GM18907 (cell line): ENCODE measurements at regions not wholly inside any gene's neighbourhood (a gene's known extent, or its start where the extent isn't known, plus 50 kb on each side); places are given as distances from the start of the nearest gene placed in this dataset.
"Not testable (repeated sequence)": the region's sequence is repeated elsewhere in the genome, so short reads cannot be mapped to it uniquely, and the experiment has no call there.

Experiments used
- ATAC-seq: cut with Tn5 transposase; IDR thresholded peaks from one replicate; pipeline ENCODE4 v1.9.1; 2021; ENCODE audit warnings: mild to moderate bottlenecking, moderate library complexity; ENCODE audit not compliant: unreplicated experiment

DNA sequence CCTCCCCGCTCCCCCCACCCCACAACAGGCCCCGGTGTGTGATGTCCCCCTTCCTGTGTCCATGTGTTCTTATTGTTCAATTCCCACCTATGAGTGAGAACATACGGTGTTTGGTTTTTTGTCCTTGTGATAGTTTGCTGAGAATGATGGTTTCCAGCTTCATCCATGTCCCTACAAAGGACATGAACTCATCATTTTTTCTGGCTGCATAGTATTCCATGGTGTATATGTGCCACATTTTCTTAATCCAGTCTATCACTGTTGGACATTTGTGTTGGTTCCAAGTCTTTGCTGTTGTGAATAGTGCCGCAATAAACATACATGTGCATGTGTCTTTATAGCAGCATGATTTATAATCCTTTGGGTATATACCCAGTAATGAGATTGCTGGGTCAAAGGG is 104.3 kb downstream of the MTPN start:
- not testable (repeated sequence) for ATAC-seq

DNA sequence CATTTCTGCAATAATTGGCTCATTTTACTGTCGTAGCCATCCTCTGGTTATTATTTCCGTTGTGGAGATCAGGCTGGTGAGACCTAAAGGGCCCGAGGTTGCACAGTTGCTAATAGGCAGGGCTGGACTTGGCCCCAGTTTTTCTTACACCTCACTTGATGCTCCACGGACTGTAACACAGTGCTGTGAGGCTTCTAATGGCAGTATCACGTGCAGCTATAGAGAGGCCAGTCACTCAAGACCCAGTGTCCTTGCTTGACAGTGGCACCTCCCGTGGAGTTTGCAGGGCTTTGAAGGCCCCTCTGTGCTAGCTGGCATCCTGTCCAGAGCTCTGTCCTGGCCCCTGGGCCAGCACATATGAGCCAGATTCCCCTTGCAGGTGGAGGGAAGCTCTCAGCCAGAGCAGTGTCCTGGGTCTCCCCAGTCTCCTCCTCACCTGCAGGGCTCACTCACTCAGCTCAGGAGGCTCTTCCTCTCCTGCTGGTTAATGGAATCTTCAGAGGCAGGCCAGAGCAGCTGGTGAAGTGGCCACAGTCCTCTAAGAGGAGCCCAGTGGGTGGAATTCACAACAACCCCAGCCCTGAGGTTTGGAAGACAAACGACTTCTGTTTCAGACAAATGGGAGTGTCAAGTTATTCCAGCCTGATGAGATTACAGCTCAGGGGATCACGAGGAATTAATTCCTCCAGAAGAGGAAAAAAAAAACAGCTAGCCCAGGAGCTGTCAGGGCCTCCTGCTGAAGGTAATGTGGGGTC is 114.2 kb upstream of the FAM180A start:
- ATAC-seq, result no peak

DNA sequence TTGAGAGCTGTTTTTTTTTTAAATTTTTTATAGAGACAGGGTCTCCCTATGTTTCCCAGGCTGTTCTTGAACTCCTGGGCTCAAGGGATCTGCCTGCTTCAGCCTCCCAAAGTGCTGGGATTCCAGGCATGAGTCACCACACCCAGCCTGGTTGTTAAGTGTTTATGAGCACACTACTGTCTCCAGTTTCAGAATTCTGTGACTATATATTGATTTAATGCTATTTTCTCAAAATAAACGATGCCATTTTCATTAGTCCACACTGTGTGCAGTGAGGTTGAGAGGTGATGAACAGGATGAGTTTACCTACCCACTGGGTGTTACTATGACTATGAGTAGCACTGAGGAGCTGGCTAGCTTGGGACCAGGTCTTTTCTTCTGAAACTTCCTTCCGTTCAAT is 110.9 kb upstream of the FAM180A start:
- no peak for ATAC-seq

DNA sequence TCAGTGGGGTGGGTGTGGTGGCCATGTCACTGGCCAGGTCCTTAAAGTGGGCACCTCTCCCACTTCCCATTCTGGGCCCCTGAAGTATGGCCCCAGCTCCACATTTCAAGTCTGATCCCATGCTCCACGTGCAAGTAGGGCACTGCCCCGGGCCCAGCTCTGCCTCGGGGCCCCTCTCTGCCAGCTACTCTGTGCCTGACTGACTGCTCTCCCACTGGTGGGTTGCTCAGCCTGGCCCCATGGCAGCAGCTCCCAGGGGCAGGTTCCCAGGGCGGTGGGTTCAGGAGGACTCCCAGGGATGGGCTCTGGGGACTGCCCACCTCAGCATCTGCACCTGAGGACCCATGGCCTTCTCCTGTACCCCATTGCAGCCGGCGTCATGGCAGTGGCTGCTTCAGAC is 110.2 kb upstream of the FAM180A start:
- no peak for ATAC-seq

DNA sequence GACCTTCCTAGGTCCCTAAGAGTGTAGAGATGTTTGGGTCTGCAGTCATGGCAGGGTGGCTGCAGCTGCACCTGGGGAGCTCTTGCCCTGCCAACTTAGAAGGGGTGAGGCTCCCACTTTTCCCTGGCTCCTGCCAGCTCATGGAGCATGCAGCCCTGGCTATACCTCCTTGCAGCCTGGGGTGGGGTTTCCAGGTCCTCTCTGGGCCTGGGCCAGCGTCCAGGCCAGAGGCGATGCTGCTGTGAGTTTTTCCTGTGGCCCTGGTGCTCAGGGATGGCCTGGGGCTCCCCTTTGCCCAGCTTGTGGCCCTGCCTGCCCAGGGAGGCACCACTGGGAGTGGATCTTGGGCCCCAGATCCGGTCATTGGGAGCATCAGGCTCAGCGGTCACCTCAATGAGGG is 109.8 kb upstream of the FAM180A start:
- ATAC-seq, result no peak

DNA sequence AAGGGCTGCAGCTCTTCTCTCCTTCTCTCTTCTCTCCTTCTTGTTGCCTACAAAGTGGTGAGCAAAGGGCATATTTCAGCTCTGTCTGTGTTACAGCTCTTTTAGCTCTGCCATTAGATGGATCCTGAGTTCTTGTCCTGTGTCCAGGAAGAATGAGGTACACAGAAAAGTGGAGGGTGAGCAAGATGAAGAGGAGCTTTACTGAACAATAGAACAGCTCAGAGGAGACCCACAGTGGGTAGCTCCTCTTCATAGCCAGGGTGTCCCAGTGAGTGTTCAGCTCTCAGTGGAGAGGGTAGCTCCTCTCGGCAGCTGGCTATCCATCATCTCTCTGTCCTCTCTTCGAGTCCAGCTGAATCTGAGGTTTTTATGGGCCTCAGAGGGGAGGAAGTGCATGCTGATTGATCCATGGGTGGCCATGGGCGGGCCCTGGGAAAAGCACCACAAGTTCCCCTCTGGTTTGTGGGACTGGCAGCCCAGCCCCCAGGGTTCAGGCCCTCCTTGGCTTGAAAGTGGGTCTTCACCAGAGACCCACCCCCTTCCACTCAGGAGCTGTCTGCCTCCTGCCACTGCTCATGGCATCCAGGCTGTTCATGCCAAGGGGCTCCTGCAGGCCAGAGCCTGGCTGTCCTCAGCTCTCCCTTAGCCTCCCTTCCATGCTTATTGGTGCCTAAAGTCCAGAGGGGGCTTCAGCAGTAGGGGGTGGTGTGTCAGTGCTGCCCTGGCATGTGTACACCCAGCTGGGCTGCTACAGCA is 109.1 kb upstream of the FAM180A start:
- ATAC-seq, result no peak

DNA sequence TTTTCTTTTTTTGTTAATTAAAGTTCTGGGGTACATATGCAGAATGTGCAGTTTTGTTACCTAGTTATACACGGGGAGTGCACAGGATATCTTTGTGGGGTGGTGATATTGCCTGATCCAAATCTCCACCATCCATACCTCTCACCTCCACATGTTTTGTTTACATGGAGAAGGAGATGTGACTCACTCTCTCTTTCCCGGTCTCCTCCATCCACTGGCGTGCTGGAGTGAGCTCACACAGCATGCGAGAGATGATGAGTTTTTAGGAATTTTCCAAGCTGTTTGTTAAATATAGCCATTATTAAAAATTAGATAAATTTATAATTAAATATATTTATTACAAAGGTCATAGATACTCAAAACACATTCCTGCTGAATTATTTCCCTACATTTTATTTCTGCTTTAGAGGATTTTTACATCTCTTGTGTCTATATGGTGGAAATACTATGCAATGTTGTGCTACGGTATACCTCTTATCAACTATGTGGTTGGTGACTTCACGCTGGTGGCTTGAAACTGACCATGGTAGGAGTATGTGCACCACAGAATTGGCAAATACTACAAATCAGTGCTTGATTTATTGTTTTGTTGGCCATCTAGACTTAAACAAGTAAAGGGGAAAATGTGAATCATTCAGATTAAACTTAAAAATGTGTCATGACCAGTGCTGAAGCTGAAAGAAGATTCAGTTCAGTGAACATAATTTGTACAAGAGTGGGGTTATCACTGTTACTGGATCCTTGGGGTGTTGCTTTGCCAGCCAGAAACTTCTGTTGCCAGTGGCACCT is 107.9 kb upstream of the FAM180A start:
- no peak for ATAC-seq

DNA sequence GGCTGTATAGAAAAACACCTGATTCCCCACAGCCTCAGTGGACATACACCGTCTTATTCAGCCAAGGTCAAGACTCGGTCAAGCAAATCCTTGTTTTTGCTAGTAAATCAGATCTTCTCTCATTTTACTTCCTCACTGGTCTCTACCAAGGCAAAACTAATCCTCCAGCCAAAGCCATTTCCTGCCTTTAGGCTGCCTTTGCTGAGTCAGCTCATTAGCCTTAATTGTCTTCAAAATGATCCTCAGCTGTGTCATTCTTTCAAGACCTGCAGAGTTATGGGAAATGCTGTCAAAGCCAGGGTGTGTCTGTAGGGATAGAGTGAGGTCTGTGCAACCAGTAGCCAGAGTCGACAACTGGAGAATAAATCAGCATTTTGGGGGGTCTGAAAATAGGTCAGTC is 107.2 kb upstream of the FAM180A start:
- ATAC-seq, result no peak

DNA sequence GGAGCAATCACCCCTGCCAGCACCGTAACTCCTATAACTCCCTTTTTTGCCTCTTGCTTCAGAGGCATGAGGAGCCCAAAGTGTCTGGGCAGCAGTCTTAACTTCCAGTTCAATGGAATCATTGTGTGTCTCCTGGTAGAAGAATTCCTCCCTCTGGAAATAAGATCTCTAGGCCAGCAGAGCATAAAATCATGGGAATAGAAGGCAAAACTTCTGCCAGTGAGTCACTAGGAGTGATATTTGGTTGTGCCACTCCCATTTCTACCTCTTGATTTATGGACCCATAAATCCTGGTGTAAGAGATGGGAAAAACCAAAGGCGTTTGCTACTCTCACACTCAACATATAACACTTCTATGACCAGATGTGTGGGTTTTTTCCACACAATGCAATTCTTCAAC is 104.9 kb upstream of the FAM180A start:
- no peak for ATAC-seq

DNA sequence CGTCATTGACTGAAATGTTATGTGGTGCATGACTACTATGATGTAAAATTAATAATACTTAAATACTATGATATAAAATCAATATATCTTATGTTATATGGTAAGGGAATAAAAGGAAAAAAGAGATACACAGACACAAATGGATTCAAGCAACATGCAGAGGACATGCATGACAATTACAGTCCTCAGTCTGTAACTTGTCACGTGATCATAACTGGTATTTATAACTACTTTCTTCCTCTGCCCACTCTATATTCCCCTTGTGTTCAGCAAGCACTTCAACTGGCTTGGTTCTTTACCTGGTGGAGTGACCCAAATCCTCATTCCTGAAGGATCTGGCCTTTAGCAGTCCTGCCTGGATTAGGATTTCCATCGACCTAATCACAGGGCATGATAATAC is 104.4 kb upstream of the FAM180A start:
- ATAC-seq, result no peak

DNA sequence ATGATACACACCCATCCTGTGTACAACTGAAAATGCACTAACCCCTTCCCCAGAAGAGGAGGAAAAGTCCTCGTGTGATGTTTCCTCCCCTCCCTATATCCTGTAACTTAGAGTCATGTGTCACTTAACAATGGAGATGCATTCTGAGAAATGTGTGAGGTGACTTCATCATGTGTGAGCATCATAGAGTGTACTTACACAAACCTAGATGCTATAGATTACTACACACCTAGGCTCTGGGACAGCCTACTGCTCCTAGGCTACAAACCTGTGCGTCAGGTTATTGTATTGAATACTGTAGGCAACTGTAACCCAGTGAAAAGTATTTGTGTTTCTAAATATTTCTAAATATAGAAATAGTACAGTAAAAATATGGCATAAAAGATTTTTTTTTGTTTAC is 98.6 kb upstream of the FAM180A start:
- ATAC-seq, result no peak

DNA sequence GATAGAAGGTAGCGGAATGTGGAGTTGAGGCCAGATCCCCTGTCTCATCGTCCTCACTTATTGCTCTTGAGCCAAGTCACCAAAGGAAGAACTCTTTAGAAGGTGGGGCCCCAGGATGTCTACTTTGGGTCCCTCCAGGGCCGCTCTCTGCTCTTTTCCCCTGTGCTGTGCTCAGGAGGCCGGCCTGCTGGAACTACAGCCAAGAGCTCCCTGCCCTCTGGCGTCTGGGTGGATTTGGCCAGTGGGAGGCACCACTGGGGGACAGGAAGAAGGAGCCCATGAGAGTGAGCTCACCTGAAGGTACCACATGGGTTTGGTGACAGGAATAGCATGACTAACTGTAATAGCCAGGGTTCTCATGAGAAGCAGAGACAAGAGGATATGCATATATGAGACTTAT is 97.7 kb upstream of the FAM180A start:
- ATAC-seq, result no peak

DNA sequence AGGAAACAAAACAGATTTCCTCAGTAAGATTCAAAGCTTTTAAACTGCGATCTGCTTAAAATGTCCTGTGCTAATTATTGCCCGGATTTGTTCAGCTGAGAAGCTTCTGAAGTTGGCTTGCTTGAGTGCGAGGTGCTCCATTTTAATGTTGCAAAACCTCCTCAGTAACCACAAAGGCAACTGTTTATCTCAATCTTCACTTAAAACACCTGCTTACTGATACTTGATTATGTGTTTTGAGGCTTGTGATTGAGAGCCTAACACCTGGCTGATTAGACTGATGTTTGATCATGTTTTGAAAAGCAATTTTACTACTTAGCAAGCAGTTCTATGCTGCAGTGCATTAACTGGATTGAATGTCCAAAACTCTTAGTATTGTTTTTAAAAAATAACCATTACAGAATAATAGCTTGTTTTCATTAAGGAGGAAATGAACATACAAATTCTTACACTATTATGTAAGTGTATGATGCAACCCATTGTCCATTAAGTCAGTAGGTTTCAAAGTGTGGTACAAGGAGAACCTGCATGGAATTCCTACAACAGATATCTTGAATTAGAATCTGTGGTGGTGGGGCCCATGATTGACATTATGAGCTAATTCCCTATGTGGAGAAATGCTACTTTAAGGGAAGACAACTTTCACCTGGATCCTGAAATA is 96.9 kb upstream of the FAM180A start:
- ATAC-seq, result no peak

DNA sequence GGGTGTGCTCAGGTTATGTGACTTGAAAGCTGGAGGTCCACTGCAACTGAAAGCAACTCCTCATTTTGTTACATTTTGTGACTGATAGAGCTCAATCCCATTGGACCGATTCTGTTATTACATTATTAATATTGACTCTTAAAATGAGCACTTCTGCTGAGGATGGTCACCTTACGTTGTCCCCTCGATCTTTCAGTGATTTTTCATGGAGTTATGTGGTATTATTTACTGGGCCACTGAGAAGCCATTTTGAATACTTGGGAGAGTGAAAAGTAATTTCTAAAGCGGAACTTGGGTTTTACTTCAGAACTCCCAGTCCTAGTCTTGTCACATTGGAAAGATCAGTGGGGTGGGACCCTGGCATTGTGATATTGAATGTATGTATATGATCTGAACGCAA is 96.3 kb upstream of the FAM180A start:
- ATAC-seq, result no peak

DNA sequence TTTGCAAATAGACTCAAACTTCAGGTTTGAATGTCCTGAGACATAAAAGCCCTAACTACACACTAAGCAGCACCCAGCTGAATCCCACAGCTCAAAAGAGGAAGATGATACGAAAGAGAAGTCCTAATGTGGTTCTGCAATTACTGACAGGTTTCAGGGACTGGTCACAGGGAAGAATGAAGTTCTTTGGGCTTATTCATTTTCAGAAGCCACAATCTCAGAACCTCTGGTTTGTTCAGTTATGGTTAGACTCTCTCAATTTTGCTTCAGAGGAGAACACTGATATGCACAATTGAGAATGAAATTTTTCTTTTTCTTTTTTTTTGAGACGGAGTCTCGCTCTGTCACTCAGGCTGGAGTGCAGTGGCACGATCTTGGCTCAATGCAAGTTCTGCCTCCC is 94.6 kb upstream of the FAM180A start:
- peak; percentile 99 for ATAC-seq

DNA sequence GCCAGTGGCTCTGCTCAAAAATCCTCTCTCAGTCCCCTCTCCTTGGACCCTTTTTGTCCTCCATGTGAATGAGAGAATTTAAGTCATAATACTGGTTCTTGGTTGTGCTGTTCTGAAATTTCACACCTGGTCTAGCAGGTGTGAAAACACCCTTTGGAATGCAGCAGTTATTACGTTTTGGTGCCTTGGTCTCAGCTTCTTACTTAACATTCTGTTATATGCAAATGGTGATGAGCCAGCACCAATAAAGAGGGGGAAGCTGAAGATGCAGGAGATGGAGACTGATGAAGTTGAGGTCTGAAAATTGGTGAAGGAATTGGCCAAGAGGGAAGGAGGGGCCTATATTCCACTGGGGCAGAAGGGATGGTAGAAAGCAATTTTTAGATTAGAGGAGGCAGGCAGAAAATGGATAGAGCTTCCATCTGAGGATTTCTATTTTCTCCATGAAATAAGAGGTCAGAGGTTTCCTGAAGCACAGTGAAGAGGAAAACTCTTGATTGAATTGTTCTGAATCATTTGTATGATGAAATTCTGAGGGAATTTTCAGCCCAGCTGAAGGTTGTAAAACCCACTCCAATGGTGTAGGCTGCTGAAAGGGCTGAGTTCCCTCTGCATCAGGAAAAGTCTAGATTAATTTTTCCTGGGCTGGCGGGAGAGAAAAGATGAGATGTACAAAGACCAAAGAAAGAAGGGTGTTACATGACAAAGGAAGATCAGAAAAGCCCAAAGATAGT is 94.0 kb upstream of the FAM180A start:
- no peak for ATAC-seq

DNA sequence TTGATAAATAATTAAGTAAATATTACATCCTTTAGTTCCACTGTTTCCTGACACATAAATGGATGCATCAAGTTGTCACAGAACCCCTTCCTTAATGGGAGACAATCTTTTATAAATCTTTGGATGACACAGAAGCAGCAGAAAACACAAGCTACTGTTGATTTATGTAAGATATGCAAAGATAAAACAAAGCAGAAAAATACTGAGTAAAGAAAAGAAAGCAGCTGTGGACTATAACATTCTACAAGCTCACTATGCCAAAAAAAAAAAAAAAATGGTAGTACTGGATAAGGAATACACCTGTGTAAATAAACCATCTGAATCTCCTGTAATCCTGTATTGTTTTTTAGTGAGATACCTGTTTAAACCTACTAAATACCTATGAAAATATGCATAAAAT is 92.0 kb upstream of the FAM180A start:
- no peak for ATAC-seq

DNA sequence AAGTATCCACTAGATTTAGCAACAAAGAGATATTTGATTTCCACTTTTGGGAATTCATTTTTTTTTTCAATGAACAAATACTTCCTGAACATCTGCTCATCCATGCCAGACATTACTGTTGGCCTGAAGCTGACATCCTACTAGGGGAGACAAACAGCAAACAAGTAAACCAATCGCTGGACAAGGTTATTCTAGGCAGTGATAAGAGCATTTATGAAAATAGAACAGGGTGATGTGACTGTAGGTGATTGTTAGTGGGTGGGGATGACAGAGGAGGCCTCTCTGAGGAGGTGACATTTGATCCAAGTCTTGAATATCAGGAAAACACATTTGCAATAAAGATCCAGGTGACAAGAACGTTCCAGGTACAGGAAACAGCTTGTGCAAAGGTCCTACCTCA is 89.1 kb upstream of the FAM180A start:
- ATAC-seq, result no peak

DNA sequence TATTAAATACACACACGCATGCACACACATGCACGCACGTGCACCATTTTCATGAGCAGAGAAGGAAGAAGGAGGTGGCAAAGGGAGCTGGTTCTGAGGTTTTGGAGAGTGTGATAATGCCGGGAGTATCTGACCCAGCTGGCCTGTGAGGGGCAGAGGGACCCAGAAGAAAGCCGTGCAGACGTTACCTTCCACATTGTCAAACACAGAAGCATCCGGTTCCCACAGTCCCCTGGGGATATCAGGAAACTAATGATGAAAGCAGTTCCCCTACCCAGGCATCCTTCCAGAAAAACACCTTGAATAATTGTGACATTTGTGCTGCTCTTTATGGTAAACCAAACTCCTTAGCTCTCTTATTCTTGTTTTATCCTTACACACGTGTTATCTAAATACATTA is 85.7 kb upstream of the FAM180A start:
- ATAC-seq, result peak; percentile 63

DNA sequence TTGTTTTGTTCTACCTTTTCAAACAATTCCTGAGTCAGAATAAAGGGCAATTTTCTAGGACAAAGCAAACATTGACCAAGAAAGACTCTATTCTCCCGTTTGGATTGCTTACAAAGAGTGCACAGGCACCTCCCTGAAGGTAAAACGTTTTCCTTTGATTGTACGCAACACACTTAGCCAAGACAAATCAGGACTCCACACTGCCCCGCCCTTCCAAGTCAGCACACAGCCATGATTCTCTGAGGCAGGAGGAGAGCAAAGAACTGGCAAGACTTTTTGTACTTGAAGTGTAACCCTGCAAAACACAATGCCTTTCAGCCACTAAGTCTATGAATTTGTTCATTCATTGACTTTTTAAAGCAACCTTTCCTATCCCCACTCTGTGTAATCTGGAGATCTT is 85.0 kb upstream of the FAM180A start:
- ATAC-seq, result no peak
